ENCODE measurements at regions not wholly inside any gene's neighbourhood (a gene's known extent, or its start where the extent isn't known, plus 50 kb on each side); places are given as distances from the start of the nearest gene placed in this dataset.

- TF ChIP-seq CTCF (IDR thresholded peaks at IDR 0.05) = no peak
Measured at GRCh38 chr10:71076473-71077142, 135.8 kb upstream of the UNC5B start.

GRCh38 chr10:71077143-71077581, 135.2 kb upstream of the UNC5B start:
- no peak for TF ChIP-seq CTCF (IDR thresholded peaks at IDR 0.05)

GRCh38 chr10:71077796-71078453, 134.4 kb upstream of the UNC5B start:
- TF ChIP-seq CTCF (IDR thresholded peaks at IDR 0.05) = no peak

- TF ChIP-seq CTCF (IDR thresholded peaks at IDR 0.05) = no peak
Measured at GRCh38 chr10:71078454-71079145, 133.8 kb upstream of the UNC5B start.

GRCh38 chr10:71079761-71080380, 132.5 kb upstream of the UNC5B start:
- no peak for TF ChIP-seq CTCF (IDR thresholded peaks at IDR 0.05)

GRCh38 chr10:71080381-71081228, 131.8 kb upstream of the UNC5B start:
- TF ChIP-seq CTCF (IDR thresholded peaks at IDR 0.05) = no peak

- no peak for TF ChIP-seq CTCF (IDR thresholded peaks at IDR 0.05)
Measured at GRCh38 chr10:71081229-71081560, 131.2 kb upstream of the UNC5B start.
